ENCODE measurements at regions not wholly inside any gene's neighbourhood (a gene's known extent, or its start where the extent isn't known, plus 50 kb on each side); places are given as distances from the start of the nearest gene placed in this dataset.

DNA sequence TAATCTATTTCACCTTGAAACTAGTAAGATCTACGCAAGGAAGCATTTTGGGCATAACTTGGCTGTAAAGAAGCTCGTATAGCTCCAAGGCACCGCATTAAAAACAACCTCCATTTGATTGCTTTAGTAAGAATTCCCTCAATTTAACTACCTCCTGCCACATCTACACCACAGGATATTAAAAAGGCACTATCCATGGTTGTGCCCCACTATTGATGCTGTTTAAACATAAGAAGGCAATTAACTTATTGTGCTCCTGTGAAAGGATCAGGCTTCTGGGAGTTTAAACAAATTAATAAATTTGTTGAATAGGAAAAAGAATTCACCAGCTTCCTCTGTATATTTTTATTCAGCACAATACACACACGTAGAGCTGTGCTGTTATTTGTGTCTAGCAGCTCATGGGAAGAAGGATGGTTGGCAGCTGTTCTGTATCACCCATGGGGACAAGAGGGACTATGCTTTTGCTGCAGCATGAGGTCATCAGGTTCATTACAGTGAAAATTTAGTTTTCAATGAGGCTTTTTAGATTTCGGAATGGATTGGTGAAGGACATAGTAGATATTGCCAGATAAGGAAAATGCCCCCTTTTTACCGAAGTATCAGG lies 513.3 kb downstream of the HAO1 start (continued):
- TF ChIP-seq TCF12 (IDR thresholded peaks at IDR 0.05), result no peak
- no peak for TF ChIP-seq SIN3A (IDR thresholded peaks at IDR 0.05; ENCODE audit: borderline replicate concordance, low read depth, low read length)
- no peak for TF ChIP-seq GABPA (IDR thresholded peaks at IDR 0.05; ENCODE audit: low read depth)
- TF ChIP-seq, protein P1, sequence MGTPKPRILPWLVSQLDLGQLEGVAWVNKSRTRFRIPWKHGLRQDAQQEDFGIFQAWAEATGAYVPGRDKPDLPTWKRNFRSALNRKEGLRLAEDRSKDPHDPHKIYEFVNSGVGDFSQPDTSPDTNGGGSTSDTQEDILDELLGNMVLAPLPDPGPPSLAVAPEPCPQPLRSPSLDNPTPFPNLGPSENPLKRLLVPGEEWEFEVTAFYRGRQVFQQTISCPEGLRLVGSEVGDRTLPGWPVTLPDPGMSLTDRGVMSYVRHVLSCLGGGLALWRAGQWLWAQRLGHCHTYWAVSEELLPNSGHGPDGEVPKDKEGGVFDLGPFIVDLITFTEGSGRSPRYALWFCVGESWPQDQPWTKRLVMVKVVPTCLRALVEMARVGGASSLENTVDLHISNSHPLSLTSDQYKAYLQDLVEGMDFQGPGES (IDR thresholded peaks at IDR 0.05; ENCODE audit: low read depth, low read length), result no peak
- TF ChIP-seq EP300 (IDR thresholded peaks at IDR 0.05; ENCODE audit: borderline replicate concordance in 1 of 2, low read depth in 1 of 2, low read length in 1 of 2), result no peak
- TF ChIP-seq, protein P2, sequence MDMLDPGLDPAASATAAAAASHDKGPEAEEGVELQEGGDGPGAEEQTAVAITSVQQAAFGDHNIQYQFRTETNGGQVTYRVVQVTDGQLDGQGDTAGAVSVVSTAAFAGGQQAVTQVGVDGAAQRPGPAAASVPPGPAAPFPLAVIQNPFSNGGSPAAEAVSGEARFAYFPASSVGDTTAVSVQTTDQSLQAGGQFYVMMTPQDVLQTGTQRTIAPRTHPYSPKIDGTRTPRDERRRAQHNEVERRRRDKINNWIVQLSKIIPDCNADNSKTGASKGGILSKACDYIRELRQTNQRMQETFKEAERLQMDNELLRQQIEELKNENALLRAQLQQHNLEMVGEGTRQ (IDR thresholded peaks at IDR 0.05; ENCODE audit: borderline replicate concordance, low read depth, low read length), result no peak

DNA sequence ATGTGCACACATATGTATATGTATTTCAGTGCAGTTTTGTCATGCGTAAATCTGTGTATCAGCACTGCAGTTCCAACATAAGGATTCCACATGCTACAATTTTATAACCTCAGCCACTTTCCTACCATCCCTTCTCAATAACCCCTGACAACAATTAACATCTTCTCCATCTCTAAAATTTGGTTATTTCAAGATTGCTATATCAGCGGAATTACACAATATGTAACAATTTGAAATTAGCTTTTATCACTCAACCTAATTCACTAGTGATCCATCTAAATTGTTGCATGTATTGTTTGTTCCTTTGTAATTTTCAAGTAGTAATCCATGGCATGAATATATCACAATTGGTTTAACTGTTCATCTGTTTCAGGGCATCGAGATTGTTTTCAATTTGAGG lies 511.3 kb downstream of the HAO1 start:
- no peaks in the 10 kb centered on the region for H3K9me2 ChIP-seq
- H3F3A ChIP-seq (replicated peaks; ENCODE audit: insufficient read depth), result no peaks in the 10 kb centered on the region
- no peak overlapping the region for H3K4me3 ChIP-seq (ENCODE audit: low read depth in 2 of 2, low read length in 1 of 2)
- H2AFZ ChIP-seq (ENCODE audit: low read depth), result no peak overlapping the region
- no peak overlapping the region for H3K4me2 ChIP-seq
- H3K27ac ChIP-seq (ENCODE audit: low read depth in 2 of 2, low read length in 1 of 2), result no peak overlapping the region
- H3K9me3 ChIP-seq, result no peaks in the 10 kb centered on the region
- ChIA-PET CTCF (no interaction called here), POLR2A (no interaction called here)
- H3K9ac ChIP-seq, result no peak overlapping the region
- no peak for TF ChIP-seq TCF12 (IDR thresholded peaks at IDR 0.05)
- no peaks in the 10 kb centered on the region for H3K36me3 ChIP-seq (replicated peaks in 1 of 2; ENCODE audit: control insufficient read depth in 1 of 2, insufficient read depth in 2 of 2, low read length in 1 of 2)
- H3K4me1 ChIP-seq (ENCODE audit: control insufficient read depth in 1 of 2, insufficient read depth in 2 of 2, low read depth in 1 of 2, low read length in 1 of 2), result no peaks in the 10 kb centered on the region
- DNase-seq, result no peak
- H3K27me3 ChIP-seq (ENCODE audit: insufficient read depth), result no peaks in the 10 kb centered on the region
- no peaks in the 10 kb centered on the region for H4K20me1 ChIP-seq (ENCODE audit: insufficient read depth)
- WGBS (ENCODE audit: low lambda C conversion rate), result 18% methylated on average over 3 of the region's 3 CpGs
- no peaks in the 10 kb centered on the region for H3K79me2 ChIP-seq (ENCODE audit: insufficient read depth)

DNA sequence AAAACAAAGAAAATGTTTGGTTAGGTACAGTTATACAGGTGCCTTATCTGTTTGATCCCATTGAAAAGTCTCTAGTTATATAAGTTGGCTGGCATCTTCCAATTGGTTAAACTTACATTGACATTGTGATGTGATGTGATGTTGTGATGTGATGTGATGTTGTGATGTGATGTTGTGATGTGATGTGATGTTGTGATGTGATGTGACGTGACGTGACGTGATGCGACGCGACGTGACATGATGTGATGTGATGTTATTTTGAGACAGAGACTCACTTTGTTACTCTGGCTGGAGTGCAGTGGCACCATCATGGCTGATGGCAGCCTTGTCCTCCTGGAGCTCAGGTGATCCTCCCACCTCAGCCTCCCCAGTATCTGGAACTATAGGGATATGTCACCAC lies 507.6 kb downstream of the HAO1 start:
- Histone ChIP-seq H3K4me2 (no peak overlapping the region), H4K20me1 (ENCODE audit: insufficient read depth) (no peaks in the 10 kb centered on the region), H3K36me3 (replicated peaks in 1 of 2; ENCODE audit: control insufficient read depth in 1 of 2, insufficient read depth in 2 of 2, low read length in 1 of 2) (no peaks in the 10 kb centered on the region), H3K4me1 (ENCODE audit: control insufficient read depth in 1 of 2, insufficient read depth in 2 of 2, low read depth in 1 of 2, low read length in 1 of 2) (no peaks in the 10 kb centered on the region), H3K27me3 (ENCODE audit: insufficient read depth) (no peaks in the 10 kb centered on the region), H3K9ac (no peak overlapping the region), H3F3A (replicated peaks; ENCODE audit: insufficient read depth) (no peaks in the 10 kb centered on the region), H3K27ac (ENCODE audit: low read depth in 2 of 2, low read length in 1 of 2) (no peak overlapping the region), H3K79me2 (ENCODE audit: insufficient read depth) (no peaks in the 10 kb centered on the region), H2AFZ (ENCODE audit: low read depth) (no peak overlapping the region), H3K9me3 (no peaks in the 10 kb centered on the region), H3K4me3 (ENCODE audit: low read depth in 2 of 2, low read length in 1 of 2) (no peak overlapping the region), H3K9me2 (no peaks in the 10 kb centered on the region)
- ChIA-PET CTCF (no interaction called here), POLR2A (no interaction called here)
- DNase-seq, result no peak
- TF ChIP-seq, protein P3, sequence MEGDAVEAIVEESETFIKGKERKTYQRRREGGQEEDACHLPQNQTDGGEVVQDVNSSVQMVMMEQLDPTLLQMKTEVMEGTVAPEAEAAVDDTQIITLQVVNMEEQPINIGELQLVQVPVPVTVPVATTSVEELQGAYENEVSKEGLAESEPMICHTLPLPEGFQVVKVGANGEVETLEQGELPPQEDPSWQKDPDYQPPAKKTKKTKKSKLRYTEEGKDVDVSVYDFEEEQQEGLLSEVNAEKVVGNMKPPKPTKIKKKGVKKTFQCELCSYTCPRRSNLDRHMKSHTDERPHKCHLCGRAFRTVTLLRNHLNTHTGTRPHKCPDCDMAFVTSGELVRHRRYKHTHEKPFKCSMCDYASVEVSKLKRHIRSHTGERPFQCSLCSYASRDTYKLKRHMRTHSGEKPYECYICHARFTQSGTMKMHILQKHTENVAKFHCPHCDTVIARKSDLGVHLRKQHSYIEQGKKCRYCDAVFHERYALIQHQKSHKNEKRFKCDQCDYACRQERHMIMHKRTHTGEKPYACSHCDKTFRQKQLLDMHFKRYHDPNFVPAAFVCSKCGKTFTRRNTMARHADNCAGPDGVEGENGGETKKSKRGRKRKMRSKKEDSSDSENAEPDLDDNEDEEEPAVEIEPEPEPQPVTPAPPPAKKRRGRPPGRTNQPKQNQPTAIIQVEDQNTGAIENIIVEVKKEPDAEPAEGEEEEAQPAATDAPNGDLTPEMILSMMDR (IDR thresholded peaks at IDR 0.05), result no peak
- TF ChIP-seq RCOR1 (IDR thresholded peaks at IDR 0.05; ENCODE audit: low read length) (no peak), MEF2A (IDR thresholded peaks at IDR 0.05; ENCODE audit: borderline replicate concordance, low read depth) (no peak), GATA2 (CRISPR knock-in tag; IDR thresholded peaks at IDR 0.05) (no peak), MXI1 (IDR thresholded peaks at IDR 0.05; ENCODE audit: low read depth, low read length) (no peak), GABPA (IDR thresholded peaks at IDR 0.05; ENCODE audit: low read depth) (no peak), SMC3 (IDR thresholded peaks at IDR 0.05; ENCODE audit: low read depth, low read length) (no peak)
- 71% methylated on average over 7 of the region's 7 CpGs for WGBS (ENCODE audit: low lambda C conversion rate)
